ENCODE measurements at regions not wholly inside any gene's neighbourhood (a gene's known extent, or its start where the extent isn't known, plus 50 kb on each side); places are given as distances from the start of the nearest gene placed in this dataset.

- Histone ChIP-seq H3K4me1 (ENCODE audit: control insufficient read depth, insufficient read depth, low read length) (peaks cover 6% of the 10 kb centered on the region), H3K9ac (ENCODE audit: low read depth, low read length) (no peak overlapping the region), H3K4me3 (ENCODE audit: low read length) (no peak overlapping the region), H3K27me3 (ENCODE audit: control insufficient read depth, insufficient read depth, low read length) (no peaks in the 10 kb centered on the region), H3K4me2 (ENCODE audit: low read length) (no peak overlapping the region), H3K36me3 (ENCODE audit: insufficient read depth, low read length) (no peaks in the 10 kb centered on the region), H3K9me3 (replicated peaks; ENCODE audit: low read length) (no peaks in the 10 kb centered on the region)
Measured at GRCh38 chrX:10393241-10393640, 227.1 kb downstream of the MID1 start.

DNA sequence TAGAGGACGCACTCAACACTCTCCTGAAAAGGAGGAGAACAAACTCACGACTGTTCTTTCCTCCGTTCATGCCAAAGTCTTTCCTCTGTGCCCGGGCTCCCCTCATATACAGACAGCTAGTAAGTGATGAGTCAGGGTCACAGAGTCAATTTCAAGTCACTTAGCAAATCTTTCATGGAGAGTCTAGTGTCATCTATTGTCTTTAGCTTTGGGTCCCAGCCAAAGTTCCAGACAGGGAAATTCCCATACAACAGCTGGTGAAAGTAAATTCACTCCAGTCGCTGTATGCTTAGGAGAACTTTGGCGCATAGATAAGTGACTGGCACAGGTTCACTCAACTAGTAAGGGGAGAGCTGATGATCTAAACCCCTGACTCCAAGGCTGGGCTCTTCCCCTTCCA is 226.5 kb downstream of the MID1 start:
- Histone ChIP-seq H3K4me2 (ENCODE audit: low read length) (peak overlapping the region; percentile 27), H3K4me3 (ENCODE audit: low read length) (no peak overlapping the region), H3K36me3 (ENCODE audit: insufficient read depth, low read length) (no peaks in the 10 kb centered on the region), H3K9me3 (replicated peaks; ENCODE audit: low read length) (no peaks in the 10 kb centered on the region), H3K9ac (ENCODE audit: low read depth, low read length) (no peak overlapping the region), H3K4me1 (ENCODE audit: control insufficient read depth, insufficient read depth, low read length) (peaks cover 6% of the 10 kb centered on the region), H3K27me3 (ENCODE audit: control insufficient read depth, insufficient read depth, low read length) (no peaks in the 10 kb centered on the region)

DNA sequence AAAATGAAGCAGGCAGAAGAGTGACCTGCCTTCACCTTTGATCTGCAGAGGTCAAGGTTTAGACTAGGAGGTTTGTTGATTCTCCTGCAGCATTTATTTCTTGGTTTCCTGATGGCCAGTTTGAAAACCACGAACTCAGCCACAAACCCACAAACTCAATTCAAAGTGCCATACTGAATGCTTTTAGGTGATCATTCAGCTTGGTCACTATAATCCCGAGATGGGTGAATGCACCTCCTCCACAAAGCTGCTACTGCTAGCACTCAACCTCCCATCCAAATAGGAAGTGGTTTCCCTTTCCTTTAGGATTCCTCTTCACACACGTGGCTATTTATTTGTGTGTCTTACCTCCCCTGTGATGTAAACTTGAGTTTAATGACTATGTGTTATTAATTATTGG is 225.2 kb downstream of the MID1 start:
- Histone ChIP-seq H3K27me3 (ENCODE audit: control insufficient read depth, insufficient read depth, low read length) (no peaks in the 10 kb centered on the region), H3K4me3 (ENCODE audit: low read length) (no peak overlapping the region), H3K36me3 (ENCODE audit: insufficient read depth, low read length) (no peaks in the 10 kb centered on the region), H3K9ac (ENCODE audit: low read depth, low read length) (no peak overlapping the region), H3K4me2 (ENCODE audit: low read length) (no peak overlapping the region), H3K4me1 (ENCODE audit: control insufficient read depth, insufficient read depth, low read length) (peaks cover 6% of the 10 kb centered on the region), H3K9me3 (replicated peaks; ENCODE audit: low read length) (no peaks in the 10 kb centered on the region)

Data from skeletal muscle satellite cell (primary cell).